ENCODE measurements at regions not wholly inside any gene's neighbourhood (a gene's known extent, or its start where the extent isn't known, plus 50 kb on each side); places are given as distances from the start of the nearest gene placed in this dataset.

DNA sequence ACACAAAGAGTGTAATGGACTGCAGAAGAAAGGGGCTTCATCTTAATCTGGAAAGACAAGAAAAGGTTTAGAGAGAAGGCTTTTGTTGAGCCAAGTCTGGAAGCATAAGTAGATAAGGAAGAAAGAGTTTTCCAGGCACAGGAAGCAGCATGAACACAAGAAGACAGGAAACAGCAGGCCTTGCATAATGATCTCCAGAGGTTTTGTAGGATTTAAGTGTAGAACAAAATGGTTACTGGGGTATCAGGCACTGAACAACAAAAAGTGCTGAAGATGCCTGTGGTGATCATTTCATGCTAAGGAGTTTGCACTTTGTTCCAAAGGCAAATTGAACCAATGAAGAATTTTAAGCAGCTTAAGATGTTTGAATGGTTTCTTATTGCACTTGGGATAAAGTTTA, 281.6 kb upstream of the TANK start:
- ATAC-seq (ENCODE audit: low read depth) (no peak), DNase-seq (no peak)
- H3K9ac ChIP-seq (ENCODE audit: low read length), result no peak overlapping the region
- ChIA-PET POLR2A (no interaction called here), CTCF (no interaction called here)
- H3K36me3 ChIP-seq (replicated peaks in 1 of 2; ENCODE audit: control extremely low read depth in 1 of 2, control insufficient read depth in 1 of 2, extremely low read depth in 1 of 2, insufficient read depth in 2 of 2, low read length in 1 of 2), result no peaks in the 10 kb centered on the region
- no peak overlapping the region for H3K27ac ChIP-seq (ENCODE audit: low read length in 2 of 2)
- no peak overlapping the region for H3K27ac Mint-ChIP-seq
- no peaks in the 10 kb centered on the region for H4K20me1 ChIP-seq (ENCODE audit: control insufficient read depth, insufficient read depth, low read length, poor library complexity, severe bottlenecking)
- H3K4me1 ChIP-seq (ENCODE audit: control insufficient read depth in 2 of 2, insufficient read depth in 2 of 2, low read length in 2 of 2), result no peaks in the 10 kb centered on the region
- no peak for TF ChIP-seq EZH2 (IDR thresholded peaks at IDR 0.05; ENCODE audit: borderline replicate concordance, insufficient read depth, low read depth, low read length, poor library complexity, severe bottlenecking)
- TF ChIP-seq, protein P1, sequence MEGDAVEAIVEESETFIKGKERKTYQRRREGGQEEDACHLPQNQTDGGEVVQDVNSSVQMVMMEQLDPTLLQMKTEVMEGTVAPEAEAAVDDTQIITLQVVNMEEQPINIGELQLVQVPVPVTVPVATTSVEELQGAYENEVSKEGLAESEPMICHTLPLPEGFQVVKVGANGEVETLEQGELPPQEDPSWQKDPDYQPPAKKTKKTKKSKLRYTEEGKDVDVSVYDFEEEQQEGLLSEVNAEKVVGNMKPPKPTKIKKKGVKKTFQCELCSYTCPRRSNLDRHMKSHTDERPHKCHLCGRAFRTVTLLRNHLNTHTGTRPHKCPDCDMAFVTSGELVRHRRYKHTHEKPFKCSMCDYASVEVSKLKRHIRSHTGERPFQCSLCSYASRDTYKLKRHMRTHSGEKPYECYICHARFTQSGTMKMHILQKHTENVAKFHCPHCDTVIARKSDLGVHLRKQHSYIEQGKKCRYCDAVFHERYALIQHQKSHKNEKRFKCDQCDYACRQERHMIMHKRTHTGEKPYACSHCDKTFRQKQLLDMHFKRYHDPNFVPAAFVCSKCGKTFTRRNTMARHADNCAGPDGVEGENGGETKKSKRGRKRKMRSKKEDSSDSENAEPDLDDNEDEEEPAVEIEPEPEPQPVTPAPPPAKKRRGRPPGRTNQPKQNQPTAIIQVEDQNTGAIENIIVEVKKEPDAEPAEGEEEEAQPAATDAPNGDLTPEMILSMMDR (IDR thresholded peaks at IDR 0.05), result no peak
- no peaks in the 10 kb centered on the region for H3K4me1 Mint-ChIP-seq
- no peak overlapping the region for H3K4me3 ChIP-seq (ENCODE audit: control extremely low read depth in 1 of 5, extremely low read depth in 1 of 5, insufficient read depth in 1 of 5, low read depth in 2 of 5, low read length in 4 of 5)
- intact Hi-C loops (cut with micrococcal nuclease), result no loop called here
- H2AFZ ChIP-seq (ENCODE audit: insufficient read depth, low read depth, low read length, poor library complexity, severe bottlenecking), result no peak overlapping the region
- no peak overlapping the region for H3K4me2 ChIP-seq (replicated peaks; ENCODE audit: low read depth, low read length, poor library complexity, severe bottlenecking)
- H3K27me3 ChIP-seq (replicated peaks in 1 of 4; ENCODE audit: control extremely low read depth in 1 of 4, control insufficient read depth in 3 of 4, insufficient read depth in 4 of 4, low read length in 3 of 4), result no peaks in the 10 kb centered on the region
- H3K4me3 Mint-ChIP-seq, result no peak overlapping the region
- H3K79me2 ChIP-seq (ENCODE audit: control insufficient read depth, insufficient read depth, low read length), result no peaks in the 10 kb centered on the region
- H3K9me3 Mint-ChIP-seq (ENCODE audit: insufficient read depth), result no peaks in the 10 kb centered on the region
- no peaks in the 10 kb centered on the region for H3K9me3 ChIP-seq (ENCODE audit: control extremely low read depth in 1 of 3, control insufficient read depth in 2 of 3, insufficient read depth in 1 of 3, low read length in 2 of 3)
- H3K27me3 Mint-ChIP-seq, result peaks cover 8% of the 10 kb centered on the region

DNA sequence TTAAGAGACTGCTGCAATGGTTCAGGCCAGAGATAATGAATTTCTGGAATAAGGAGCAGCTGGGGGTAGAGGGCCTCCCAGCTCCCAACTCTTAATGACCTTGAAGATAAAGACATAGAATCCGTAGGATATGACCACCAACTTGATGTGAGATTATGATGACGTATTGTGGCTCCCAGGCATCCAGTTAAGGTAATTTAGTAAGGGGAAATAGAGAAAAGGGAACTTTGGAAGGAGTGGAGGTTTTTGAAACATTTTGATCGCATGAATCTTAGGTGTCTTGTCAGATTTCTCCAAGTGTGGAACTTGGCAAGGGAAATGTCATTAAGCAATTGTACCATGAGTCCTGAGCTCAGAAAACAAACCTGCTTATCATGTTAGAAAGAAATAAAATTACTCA, 277.3 kb upstream of the TANK start:
- H4K20me1 ChIP-seq (ENCODE audit: control insufficient read depth, insufficient read depth, low read length, poor library complexity, severe bottlenecking), result no peaks in the 10 kb centered on the region
- H3K4me2 ChIP-seq (replicated peaks; ENCODE audit: low read depth, low read length, poor library complexity, severe bottlenecking), result no peak overlapping the region
- H3K9ac ChIP-seq (ENCODE audit: low read length), result no peak overlapping the region
- 94% methylated on average over 3 of the region's 3 CpGs for WGBS (ENCODE audit: insufficient coverage)
- no peak overlapping the region for H3K4me3 ChIP-seq (ENCODE audit: control extremely low read depth in 1 of 5, extremely low read depth in 1 of 5, insufficient read depth in 1 of 5, low read depth in 2 of 5, low read length in 4 of 5)
- H3K4me1 ChIP-seq (ENCODE audit: control insufficient read depth in 2 of 2, insufficient read depth in 2 of 2, low read length in 2 of 2), result no peaks in the 10 kb centered on the region
- ChIA-PET CTCF (no interaction called here), POLR2A (no interaction called here)
- no peak overlapping the region for H3K4me3 Mint-ChIP-seq
- no peaks in the 10 kb centered on the region for H3K9me3 ChIP-seq (ENCODE audit: control extremely low read depth in 1 of 3, control insufficient read depth in 2 of 3, insufficient read depth in 1 of 3, low read length in 2 of 3)
- H3K9me3 Mint-ChIP-seq (ENCODE audit: insufficient read depth), result no peaks in the 10 kb centered on the region
- H3K27ac ChIP-seq (ENCODE audit: low read length in 2 of 2), result no peak overlapping the region
- H3K4me1 Mint-ChIP-seq, result no peaks in the 10 kb centered on the region
- peaks cover 8% of the 10 kb centered on the region for H3K27me3 Mint-ChIP-seq
- ATAC-seq (ENCODE audit: low read depth) (no peak), DNase-seq (no peak)
- H3K79me2 ChIP-seq (ENCODE audit: control insufficient read depth, insufficient read depth, low read length), result no peaks in the 10 kb centered on the region
- intact Hi-C loops (cut with micrococcal nuclease), result no loop called here
- no peak overlapping the region for H2AFZ ChIP-seq (ENCODE audit: insufficient read depth, low read depth, low read length, poor library complexity, severe bottlenecking)
- no peak overlapping the region for H3K27ac Mint-ChIP-seq
- H3K27me3 ChIP-seq (replicated peaks in 1 of 4; ENCODE audit: control extremely low read depth in 1 of 4, control insufficient read depth in 3 of 4, insufficient read depth in 4 of 4, low read length in 3 of 4), result no peaks in the 10 kb centered on the region
- H3K36me3 ChIP-seq (replicated peaks in 1 of 2; ENCODE audit: control extremely low read depth in 1 of 2, control insufficient read depth in 1 of 2, extremely low read depth in 1 of 2, insufficient read depth in 2 of 2, low read length in 1 of 2), result no peaks in the 10 kb centered on the region
- TF ChIP-seq, protein P1 (IDR thresholded peaks at IDR 0.05), result no peak

All from B cell (primary cell).